ENCODE measurements at regions not wholly inside any gene's neighbourhood (a gene's known extent, or its start where the extent isn't known, plus 50 kb on each side); places are given as distances from the start of the nearest gene placed in this dataset.

- CTCF ChIA-PET: no interaction called here
- no TSS peak for BruUV-seq (replicated peaks)
- no peak overlapping the region for H3K4me2 ChIP-seq (ENCODE audit: low read depth, low read length)
Observed at GRCh38 chr4:179415037-179415846, 1973.0 kb upstream of the AGA start.

More at GRCh38 chr4:179415037-179415846, 1973.0 kb upstream of the AGA start:
- Histone ChIP-seq H3K56ac (ENCODE audit: extremely low read depth, insufficient read depth, low read length) (no peak overlapping the region), H3K9me3 (ENCODE audit: control insufficient read depth, insufficient read depth, low read length) (peaks cover 2% of the 10 kb centered on the region; the same call in 1 of the 2 replicates), H4K5ac (ENCODE audit: low read depth, low read length) (no peak overlapping the region), H3K27me3 (ENCODE audit: control insufficient read depth, insufficient read depth, low read length) (no peaks in the 10 kb centered on the region), H3K4ac (ENCODE audit: low read depth, low read length) (no peak overlapping the region), H3K27ac (ENCODE audit: insufficient read depth, low read length) (no peak overlapping the region), H2AK5ac (ENCODE audit: low read depth, low read length) (no peak overlapping the region), H2AK9ac (replicated peaks; ENCODE audit: low read depth, low read length, poor library complexity) (no peak overlapping the region), H3K36me3 (ENCODE audit: control insufficient read depth, insufficient read depth, low read length) (no peaks in the 10 kb centered on the region), H3K9me1 (ENCODE audit: insufficient read depth, low read length) (no peaks in the 10 kb centered on the region), H4K91ac (ENCODE audit: insufficient read depth, low read depth, low read length) (no peak overlapping the region), H2BK20ac (ENCODE audit: low read depth, low read length) (no peak overlapping the region), H3K79me1 (ENCODE audit: low read depth in 1 of 2, low read length in 2 of 2) (no peaks in the 10 kb centered on the region), H4K8ac (ENCODE audit: low read depth in 2 of 2, low read length in 2 of 2) (no peak overlapping the region), H3K14ac (replicated peaks; ENCODE audit: low read depth, low read length) (no peak overlapping the region), H3K4me3 (ENCODE audit: insufficient read depth, low read depth, low read length) (no peak overlapping the region), H2BK15ac (ENCODE audit: low read depth, low read length) (no peak overlapping the region), H2AFZ (replicated peaks; ENCODE audit: low read length, poor library complexity) (no peak overlapping the region), H3K23ac (ENCODE audit: low read depth, low read length) (no peak overlapping the region), H2BK5ac (ENCODE audit: low read depth, low read length, poor library complexity, severe bottlenecking) (no peak overlapping the region), H3K4me1 (ENCODE audit: control insufficient read depth, insufficient read depth, low read length) (no peaks in the 10 kb centered on the region), H3K9ac (ENCODE audit: low read depth, low read length) (no peak overlapping the region), H3K18ac (ENCODE audit: low read depth, low read length) (no peak overlapping the region), H4K20me1 (ENCODE audit: insufficient read depth, low read length) (no peaks in the 10 kb centered on the region), H2BK120ac (ENCODE audit: low read depth, low read length) (no peak overlapping the region)
- WGBS, 2 experiments (ENCODE audit: extremely low coverage in 2 of 2, insufficient read length in 1 of 2): no CpG with 5 or more reads among the region's 1 CpG
- TF ChIP-seq RAD21 (IDR thresholded peaks at IDR 0.05; ENCODE audit: low read length) (no peak), NFE2L2 (IDR thresholded peaks at IDR 0.05; ENCODE audit: low read depth, low read length) (no peak), CHD1 (IDR thresholded peaks at IDR 0.05; ENCODE audit: low read depth, low read length) (no peak), BHLHE40 (IDR thresholded peaks at IDR 0.05; ENCODE audit: low read depth, low read length) (no peak), MXI1 (IDR thresholded peaks at IDR 0.05; ENCODE audit: borderline replicate concordance, low read depth, low read length) (no peak), RFX5 (IDR thresholded peaks at IDR 0.05; ENCODE audit: low read depth, low read length) (no peak), MAZ (IDR thresholded peaks at IDR 0.05; ENCODE audit: borderline replicate concordance, low read depth, low read length) (no peak), USF2 (IDR thresholded peaks at IDR 0.05; ENCODE audit: low read depth, low read length) (no peak), CTCF (conservative IDR thresholded peaks at IDR 0.05; ENCODE audit: low read depth, low read length) (no peak), RCOR1 (IDR thresholded peaks at IDR 0.05; ENCODE audit: insufficient replicate concordance, low read length) (no peak), SMC3 (IDR thresholded peaks at IDR 0.05; ENCODE audit: low read depth, low read length) (no peak), FOS (IDR thresholded peaks at IDR 0.05; ENCODE audit: low read depth, low read length) (no peak), ELK1 (IDR thresholded peaks at IDR 0.05; ENCODE audit: borderline replicate concordance, low read depth, low read length) (no peak), POLR2A (IDR thresholded peaks at IDR 0.05; ENCODE audit: low read depth, low read length) (no peak), CEBPB (IDR thresholded peaks at IDR 0.05; ENCODE audit: low read depth, low read length) (no peak), MAFK (IDR thresholded peaks at IDR 0.05; ENCODE audit: low read depth, low read length) (no peak)
- dilution Hi-C loops (cut with HindIII; ENCODE audit: low sequenced_read_pairs, unreplicated experiment): no loop called here
- in situ Hi-C loops (cut with MboI; ENCODE audit: low sequenced_read_pairs): no loop called here
- DNase-seq (peak; percentile 47), ATAC-seq (ENCODE audit: low read depth) (peak; percentile 27; the same call in 1 of the 2 replicates)
- intact Hi-C loops (cut with micrococcal nuclease): no loop called here
- POLR2A ChIA-PET (ENCODE audit: unreplicated experiment): no interaction called here

Data from IMR-90 (cell line).